Mesothelial cell of epicardium (in vitro differentiated cells): ENCODE measurements at regions not wholly inside any gene's neighbourhood (a gene's known extent, or its start where the extent isn't known, plus 50 kb on each side); places are given as distances from the start of the nearest gene placed in this dataset.
A peak's percentile ranks its signal among the peaks of the same experiment; 100 is the strongest.

Source experiments
- DNase-seq, 2 experiments: peaks; one replicate each; pipeline ENCODE4 v3.0.0; 2021; ENCODE audit warnings: low spot score in 2 of 2; ENCODE audit not compliant: unreplicated experiment in 2 of 2
- H3K27ac Mint-ChIP-seq: 2 replicates; pipeline ENCODE4 v1.8.0; 2021; ENCODE audit warnings: mixed read lengths
- H3K27me3 Mint-ChIP-seq: 2 replicates; pipeline ENCODE4 v1.8.0; 2021; ENCODE audit warnings: low read depth, mixed read lengths
- H3K36me3 Mint-ChIP-seq: 2 replicates; pipeline ENCODE4 v1.8.0; 2021; ENCODE audit warnings: mixed read lengths
- H3K4me1 Mint-ChIP-seq: 2 replicates; pipeline ENCODE4 v1.8.0; 2021; ENCODE audit warnings: mixed read lengths
- H3K4me3 Mint-ChIP-seq: 2 replicates; pipeline ENCODE4 v1.8.0; 2021; ENCODE audit warnings: mild to moderate bottlenecking, moderate library complexity, mixed read lengths
- H3K9me3 Mint-ChIP-seq: 2 replicates; pipeline ENCODE4 v1.8.0; 2021; ENCODE audit warnings: mixed read lengths
- CTCF ChIP-seq: fragments of 200-600 bp; sonication (generic); IDR thresholded peaks from one replicate; pipeline ENCODE4 v1.5.0; 2021; ENCODE audit warnings: antibody characterized with exemption; ENCODE audit not compliant: unreplicated experiment

GRCh38 chr2:128494640-128495321, 176.1 kb upstream of the HS6ST1 start:
- no peaks in the 10 kb centered on the region for H3K27me3 Mint-ChIP-seq

GRCh38 chr2:128495996-128496547, 177.4 kb upstream of the HS6ST1 start:
- Mint-ChIP-seq H3K27ac (no peak overlapping the region), H3K4me1 (peaks cover 50% of the 10 kb centered on the region), H3K4me3 (no peak overlapping the region), H3K27me3 (no peaks in the 10 kb centered on the region), H3K36me3 (no peaks in the 10 kb centered on the region), H3K9me3 (no peaks in the 10 kb centered on the region)
- DNase-seq: no peak
- TF ChIP-seq CTCF: no peak

More at GRCh38 chr2:128494640-128495321, 176.1 kb upstream of the HS6ST1 start:
- no peak for DNase-seq
- Mint-ChIP-seq H3K4me3 (no peak overlapping the region), H3K27ac (peak overlapping the region; percentile 1), H3K4me1 (peaks cover 54% of the 10 kb centered on the region), H3K9me3 (no peaks in the 10 kb centered on the region), H3K36me3 (no peaks in the 10 kb centered on the region)
- TF ChIP-seq CTCF: no peak

GRCh38 chr2:128496700-128497099, 178.0 kb upstream of the HS6ST1 start:
- TF ChIP-seq CTCF: no peak
- H3K27ac Mint-ChIP-seq: no peak overlapping the region
- DNase-seq: no peak
- peaks cover 48% of the 10 kb centered on the region for H3K4me1 Mint-ChIP-seq
- no peaks in the 10 kb centered on the region for H3K27me3 Mint-ChIP-seq
- H3K36me3 Mint-ChIP-seq: no peaks in the 10 kb centered on the region
- no peak overlapping the region for H3K4me3 Mint-ChIP-seq
- no peaks in the 10 kb centered on the region for H3K9me3 Mint-ChIP-seq

- Mint-ChIP-seq H3K4me3 (no peak overlapping the region), H3K4me1 (peaks cover 52% of the 10 kb centered on the region), H3K9me3 (no peaks in the 10 kb centered on the region), H3K27ac (no peak overlapping the region), H3K27me3 (no peaks in the 10 kb centered on the region), H3K36me3 (no peaks in the 10 kb centered on the region)
- TF ChIP-seq CTCF: no peak
- DNase-seq: no peak
Observed at GRCh38 chr2:128497461-128497860, 178.8 kb upstream of the HS6ST1 start.

GRCh38 chr2:128498086-128498485, 179.4 kb upstream of the HS6ST1 start:
- Mint-ChIP-seq H3K27me3 (no peaks in the 10 kb centered on the region), H3K9me3 (no peaks in the 10 kb centered on the region), H3K27ac (no peak overlapping the region), H3K36me3 (no peaks in the 10 kb centered on the region), H3K4me3 (no peak overlapping the region), H3K4me1 (peaks cover 58% of the 10 kb centered on the region)
- DNase-seq: no peak
- TF ChIP-seq CTCF: no peak
